Thymus (tissue), 11 donors: ENCODE measurements at regions not wholly inside any gene's neighbourhood (a gene's known extent, or its start where the extent isn't known, plus 50 kb on each side); places are given as distances from the start of the nearest gene placed in this dataset.
A peak's percentile ranks its signal among the peaks of the same experiment; 100 is the strongest.
"Not testable (repeated sequence)": the region's sequence is repeated elsewhere in the genome, so short reads cannot be mapped to it uniquely, and the experiment has no call there.

Experiments
- DNase-seq, 9 donors: peaks; one replicate each; pipeline ENCODE4 v3.0.0-alpha.2; 2013; ENCODE audit warnings: low spot score in 9 of 9, low read depth in 6 of 9, missing footprints in 1 of 9
- H3K27ac ChIP-seq, 2 donors: one replicate each; pipeline ENCODE4 v1.5.1; 2013; ENCODE audit warnings: control low read depth in 1 of 2, low read depth in 1 of 2, low read length in 1 of 2, mild to moderate bottlenecking in 1 of 2, moderate library complexity in 1 of 2
- H3K27me3 ChIP-seq, 2 donors: one replicate each; pipeline ENCODE4 v1.5.1; 2013; ENCODE audit warnings: low read length in 1 of 2; ENCODE audit not compliant: control insufficient read depth in 2 of 2, insufficient read depth in 1 of 2
- H3K36me3 ChIP-seq, 2 donors: one replicate each; pipeline ENCODE4 v1.5.1; 2013; ENCODE audit warnings: low read length in 1 of 2, mild to moderate bottlenecking in 1 of 2, moderate library complexity in 1 of 2; ENCODE audit not compliant: control insufficient read depth in 2 of 2, insufficient read depth in 2 of 2
- H3K4me1 ChIP-seq, 2 donors: one replicate each; pipeline ENCODE4 v1.5.1; 2013; ENCODE audit warnings: low read length in 2 of 2; ENCODE audit not compliant: control insufficient read depth in 2 of 2, insufficient read depth in 2 of 2
- H3K4me3 ChIP-seq, 2 donors: one replicate each; pipeline ENCODE4 v1.5.1; 2013; ENCODE audit warnings: low read length in 2 of 2, control low read depth in 1 of 2, mild to moderate bottlenecking in 1 of 2
- H3K9me3 ChIP-seq, 2 donors: one replicate each; pipeline ENCODE4 v1.5.1; 2013; ENCODE audit warnings: low read length in 1 of 2, mild to moderate bottlenecking in 1 of 2; ENCODE audit not compliant: control insufficient read depth in 2 of 2, insufficient read depth in 1 of 2
- WGBS: extraction: QIAGEN DNeasy Blood & Tissue Kit; methylation state at CpG from one replicate; pipeline ENCODE4 v1.1.7; 2013; 5-methylcytosine and 5-hydroxymethylcytosine counted together
- donor health status: healthy.

- DNase-seq, result no peak
- no peaks in the 10 kb centered on the region for H3K9me3 ChIP-seq
- no peak overlapping the region for H3K4me3 ChIP-seq
- 44% methylated on average over 2 of the region's 2 CpGs for WGBS
- no peak overlapping the region for H3K27ac ChIP-seq
- H3K36me3 ChIP-seq, result no peaks in the 10 kb centered on the region
- H3K4me1 ChIP-seq, result no peaks in the 10 kb centered on the region
- H3K27me3 ChIP-seq, result no peaks in the 10 kb centered on the region
These were observed 72.4 kb downstream of the FH start for GRCh38 chr1:241447031-241447644.

GRCh38 chr1:241444836-241445235 lies 74.7 kb downstream of the FH start:
- H3K9me3 ChIP-seq, result no peaks in the 10 kb centered on the region
- H3K4me1 ChIP-seq, result no peaks in the 10 kb centered on the region
- no peak overlapping the region for H3K27ac ChIP-seq
- 36% methylated on average over 3 of the region's 3 CpGs for WGBS
- H3K27me3 ChIP-seq, result no peaks in the 10 kb centered on the region
- no peaks in the 10 kb centered on the region for H3K36me3 ChIP-seq
- DNase-seq, result no peak
- H3K4me3 ChIP-seq, result no peak overlapping the region

GRCh38 chr1:241443561-241443960 lies 76.0 kb downstream of the FH start:
- 93% methylated on average over 2 of the region's 2 CpGs for WGBS
- Histone ChIP-seq H3K27me3 (no peaks in the 10 kb centered on the region), H3K36me3 (no peaks in the 10 kb centered on the region), H3K27ac (no peak overlapping the region), H3K4me1 (no peaks in the 10 kb centered on the region), H3K4me3 (no peak overlapping the region), H3K9me3 (no peaks in the 10 kb centered on the region)
- DNase-seq, result no peak

DNA sequence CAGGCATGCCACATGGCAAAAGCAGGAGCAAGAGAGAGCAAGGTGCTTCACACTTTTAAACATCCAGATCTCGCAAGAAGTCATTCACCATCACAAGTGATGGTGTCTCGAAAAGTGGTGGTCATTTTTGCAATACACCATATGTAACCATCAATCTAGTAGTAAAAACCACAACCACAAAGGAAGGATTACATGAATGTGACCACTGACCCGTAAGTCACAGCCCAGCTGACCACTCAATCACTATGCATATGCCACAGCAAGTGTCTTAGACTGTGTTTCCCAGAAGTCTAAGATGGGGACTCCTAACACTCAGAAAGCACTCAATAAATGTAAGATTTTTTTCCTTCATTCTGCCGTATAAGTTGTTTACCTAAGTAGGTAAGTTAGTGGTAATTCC lies 76.9 kb downstream of the FH start:
- no peak overlapping the region for H3K4me3 ChIP-seq
- no peak overlapping the region for H3K27ac ChIP-seq
- no peak for DNase-seq
- H3K36me3 ChIP-seq, result no peaks in the 10 kb centered on the region
- no peaks in the 10 kb centered on the region for H3K27me3 ChIP-seq
- WGBS, result 91% methylated on average over 4 of the region's 4 CpGs
- no peaks in the 10 kb centered on the region for H3K4me1 ChIP-seq
- no peaks in the 10 kb centered on the region for H3K9me3 ChIP-seq

GRCh38 chr1:241440904-241441303 lies 78.7 kb downstream of the FH start:
- 61% methylated on average over 2 of the region's 2 CpGs for WGBS
- Histone ChIP-seq H3K4me1 (no peaks in the 10 kb centered on the region), H3K27me3 (no peaks in the 10 kb centered on the region), H3K27ac (no peak overlapping the region), H3K4me3 (no peak overlapping the region), H3K9me3 (no peaks in the 10 kb centered on the region), H3K36me3 (no peaks in the 10 kb centered on the region)
- no peak for DNase-seq

GRCh38 chr1:241438686-241439085 lies 80.9 kb downstream of the FH start:
- not testable (repeated sequence) for H3K4me1 ChIP-seq, H3K9me3 ChIP-seq, DNase-seq, H3K27ac ChIP-seq, H3K4me3 ChIP-seq, H3K36me3 ChIP-seq, H3K27me3 ChIP-seq
- WGBS, result 93% methylated on average over 2 of the region's 2 CpGs

GRCh38 chr1:241432241-241432640 lies 75.2 kb upstream of the RGS7 start:
- no peaks in the 10 kb centered on the region for H3K4me1 ChIP-seq
- no peak overlapping the region for H3K4me3 ChIP-seq
- no peak for DNase-seq
- 91% methylated on average over 4 of the region's 4 CpGs for WGBS
- no peaks in the 10 kb centered on the region for H3K27me3 ChIP-seq
- H3K9me3 ChIP-seq, result no peaks in the 10 kb centered on the region
- no peaks in the 10 kb centered on the region for H3K36me3 ChIP-seq
- no peak overlapping the region for H3K27ac ChIP-seq

DNA sequence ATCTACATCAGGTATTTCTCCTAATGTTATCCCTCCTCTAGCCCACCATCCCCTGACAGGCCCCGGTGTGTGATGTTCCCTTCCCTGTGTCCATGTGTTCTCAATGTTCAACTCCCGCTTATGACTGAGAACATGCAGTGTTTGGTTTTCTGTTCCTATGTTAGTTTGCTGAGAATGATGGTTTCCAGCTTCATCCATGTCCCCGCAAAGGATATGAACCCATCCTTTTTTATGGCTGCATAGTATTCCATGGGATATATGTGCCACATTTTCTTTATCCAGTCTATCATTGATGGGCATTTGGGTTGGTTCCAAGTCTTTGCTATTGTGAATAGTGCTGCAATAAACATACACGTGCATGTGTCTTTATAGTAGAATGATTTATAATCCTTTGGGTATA lies 68.1 kb upstream of the RGS7 start:
- not testable (repeated sequence) for H3K4me1 ChIP-seq, DNase-seq
- 82% methylated on average over 4 of the region's 4 CpGs for WGBS

DNA sequence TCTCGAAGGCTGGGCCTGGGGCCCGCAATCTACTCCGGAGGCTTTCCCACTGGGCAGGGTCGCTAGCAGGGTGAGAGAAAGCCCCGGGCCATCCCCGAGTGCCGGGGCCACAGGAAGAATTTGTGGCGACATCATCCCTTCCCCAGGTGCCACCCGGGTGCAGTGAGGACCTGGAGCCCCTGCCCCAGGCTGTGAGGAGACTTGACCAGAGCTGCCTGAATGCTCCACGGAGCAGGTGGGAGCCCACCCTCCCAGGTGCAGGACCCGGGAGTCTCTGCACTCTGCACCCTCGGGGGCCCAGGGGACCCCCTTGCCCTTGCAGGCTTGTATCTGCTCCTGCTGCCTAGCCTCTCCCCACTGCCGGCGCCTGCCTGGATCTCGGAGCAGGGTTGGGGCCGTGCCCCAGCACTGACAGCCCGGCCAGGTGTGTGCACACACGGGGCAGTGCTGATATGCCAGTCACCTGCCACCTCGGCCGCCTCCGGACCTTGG lies 67.5 kb upstream of the RGS7 start:
- DNase-seq, result no peak
- Histone ChIP-seq H3K9me3 (no peaks in the 10 kb centered on the region), H3K4me1 (no peaks in the 10 kb centered on the region), H3K4me3 (peak overlapping the region in 1 of 2 donors; percentile 46), H3K27me3 (peaks cover 16 to 25% of the 10 kb centered on the region in 2 donors), H3K36me3 (no peaks in the 10 kb centered on the region), H3K27ac (no peak overlapping the region)
- 46% methylated on average over 21 of the region's 21 CpGs for WGBS

More for the DNA sequence above, 68.1 kb upstream of the RGS7 start:
- not testable (repeated sequence) for H3K9me3 ChIP-seq, H3K4me3 ChIP-seq, H3K27ac ChIP-seq, H3K36me3 ChIP-seq
- H3K27me3 ChIP-seq, result peaks cover 16 to 25% of the 10 kb centered on the region in 2 donors
